ENCODE measurements at regions not wholly inside any gene's neighbourhood (a gene's known extent, or its start where the extent isn't known, plus 50 kb on each side); places are given as distances from the start of the nearest gene placed in this dataset.

GRCh38 chr7:25405736-25406135, 177.4 kb upstream of the NPVF start:
- 19 to 56% methylated on average over 4 to 5 of the region's 5 CpGs for WGBS, 2 donors (ENCODE audit: low coverage in 1 of 2)
- Histone ChIP-seq H3K9me3 (no peaks in the 10 kb centered on the region), H3K4me1 (peaks cover 0 to 6% (median 0%) of the 10 kb centered on the region in 3 donors), H3K27me3 (no peaks in the 10 kb centered on the region), H3K36me3 (no peaks in the 10 kb centered on the region), H3K4me3 (no peak overlapping the region), H3K27ac (peak overlapping the region in 1 of 4 donors; percentile 46)
- no peak for ATAC-seq
- TF ChIP-seq CTCF (IDR thresholded peaks at IDR 0.05) (no peak), POLR2AphosphoS5 (IDR thresholded peaks at IDR 0.05) (no peak), POLR2A (IDR thresholded peaks at IDR 0.05) (no peak), EP300 (IDR thresholded peaks at IDR 0.05) (no peak)

DNA sequence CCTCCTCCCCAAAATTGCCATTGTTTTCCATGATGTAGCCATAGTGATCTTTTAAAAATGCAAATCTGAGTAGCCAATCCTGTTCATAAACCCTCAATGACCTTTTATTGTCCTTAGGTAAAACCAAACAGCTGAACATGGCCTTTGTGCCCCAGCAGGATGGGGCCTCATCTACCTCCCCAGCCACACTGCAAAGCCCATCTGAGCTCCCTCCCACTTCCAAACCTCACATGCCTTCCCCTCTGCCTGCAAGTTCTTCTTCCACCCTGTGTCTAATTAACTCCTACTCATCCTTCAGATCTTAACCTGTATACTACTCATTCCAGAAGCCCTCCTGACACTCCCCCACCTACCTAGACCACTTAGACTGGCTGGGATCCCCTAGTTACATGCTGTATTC, 178.8 kb upstream of the NPVF start:
- Histone ChIP-seq H3K4me3 (no peak overlapping the region), H3K36me3 (no peaks in the 10 kb centered on the region), H3K27me3 (no peaks in the 10 kb centered on the region), H3K9me3 (no peaks in the 10 kb centered on the region), H3K4me1 (peaks cover 0 to 6% (median 0%) of the 10 kb centered on the region in 3 donors), H3K27ac (no peak overlapping the region)
- no peak for ATAC-seq
- TF ChIP-seq EP300 (IDR thresholded peaks at IDR 0.05) (no peak), CTCF (IDR thresholded peaks at IDR 0.05) (no peak), POLR2A (IDR thresholded peaks at IDR 0.05) (no peak), POLR2AphosphoS5 (IDR thresholded peaks at IDR 0.05) (no peak)

DNA sequence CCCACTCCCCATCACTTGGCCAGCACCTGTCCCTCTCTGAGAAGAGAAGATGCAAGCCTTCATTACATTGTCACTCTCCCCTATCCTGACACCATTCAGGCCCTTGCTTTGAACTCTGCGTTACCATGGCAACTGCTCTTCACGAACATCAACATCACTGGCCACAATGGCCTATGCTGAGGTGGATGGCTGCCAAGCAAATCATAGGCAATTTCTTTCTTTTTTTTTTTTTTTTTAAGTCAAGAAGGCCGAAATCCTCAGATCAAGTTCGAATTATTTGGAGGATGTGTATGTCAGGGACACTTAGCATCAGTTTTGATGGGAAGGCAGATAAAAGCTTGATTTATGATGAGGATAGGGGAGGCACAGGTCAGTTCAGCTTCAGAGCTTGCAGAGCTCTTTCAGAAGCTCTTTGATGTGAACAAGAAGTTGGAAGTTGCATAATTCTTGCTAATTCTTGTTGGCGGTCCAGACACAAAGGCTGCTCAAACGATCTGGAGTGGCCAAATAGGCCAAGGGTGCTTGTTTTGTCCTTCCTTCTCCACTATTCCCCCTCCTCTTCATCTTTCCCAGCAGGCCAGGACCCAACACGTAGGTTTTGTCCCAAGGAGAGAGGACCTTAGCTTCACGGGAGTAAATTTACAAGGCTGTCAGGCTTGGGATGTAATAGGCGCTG, 179.9 kb upstream of the NPVF start:
- Histone ChIP-seq H3K27me3 (no peaks in the 10 kb centered on the region), H3K36me3 (no peaks in the 10 kb centered on the region), H3K27ac (no peak overlapping the region), H3K4me3 (no peak overlapping the region), H3K4me1 (peaks cover 0 to 6% (median 0%) of the 10 kb centered on the region in 3 donors), H3K9me3 (no peaks in the 10 kb centered on the region)
- no peak for ATAC-seq
- TF ChIP-seq EP300 (IDR thresholded peaks at IDR 0.05) (no peak), CTCF (IDR thresholded peaks at IDR 0.05) (no peak), POLR2AphosphoS5 (IDR thresholded peaks at IDR 0.05) (no peak), POLR2A (IDR thresholded peaks at IDR 0.05) (no peak)
- 76 to 83% methylated on average over 5 to 6 of the region's 9 CpGs for WGBS, 2 donors (ENCODE audit: low coverage in 1 of 2)

DNA sequence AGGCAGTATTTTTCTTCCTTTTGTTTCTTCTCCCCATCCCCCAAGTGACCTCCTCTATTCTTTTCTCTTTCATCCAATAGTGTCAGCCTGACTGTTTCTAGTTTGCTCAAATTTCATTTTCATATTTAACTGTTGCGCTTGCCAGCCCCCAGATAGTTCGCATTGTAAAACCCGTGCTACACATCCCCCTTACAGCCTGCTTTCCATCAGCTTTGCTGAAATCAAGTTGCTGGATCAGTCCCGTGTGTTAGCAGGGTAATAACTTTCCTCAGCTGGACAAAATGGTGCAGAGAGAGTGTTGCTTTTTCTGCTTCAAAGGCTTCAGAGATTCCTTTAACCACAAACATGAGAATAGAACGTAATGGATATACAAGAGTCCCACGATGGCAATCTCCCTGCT, 180.6 kb upstream of the NPVF start:
- Histone ChIP-seq H3K27me3 (no peaks in the 10 kb centered on the region), H3K27ac (no peak overlapping the region), H3K4me1 (peaks cover 0 to 6% (median 0%) of the 10 kb centered on the region in 3 donors), H3K36me3 (no peaks in the 10 kb centered on the region), H3K9me3 (no peaks in the 10 kb centered on the region), H3K4me3 (no peak overlapping the region)
- WGBS, 2 donors (ENCODE audit: low coverage in 1 of 2): 44 to 59% methylated on average over 2 to 6 of the region's 6 CpGs
- TF ChIP-seq POLR2AphosphoS5 (IDR thresholded peaks at IDR 0.05) (no peak), CTCF (IDR thresholded peaks at IDR 0.05) (no peak), EP300 (IDR thresholded peaks at IDR 0.05) (no peak), POLR2A (IDR thresholded peaks at IDR 0.05) (no peak)
- no peak for ATAC-seq

GRCh38 chr7:25409897-25410636, 181.8 kb upstream of the NPVF start:
- WGBS, 2 donors (ENCODE audit: low coverage in 1 of 2): 81 to 90% methylated on average over 3 to 4 of the region's 6 CpGs
- no peaks in the 10 kb centered on the region for H3K27me3 ChIP-seq
- peaks cover 0 to 6% (median 0%) of the 10 kb centered on the region in 3 donors for H3K4me1 ChIP-seq
- no peak overlapping the region for H3K4me3 ChIP-seq
- no peak overlapping the region for H3K27ac ChIP-seq
- no peak for ATAC-seq
- no peaks in the 10 kb centered on the region for H3K36me3 ChIP-seq
- no peak for TF ChIP-seq POLR2A (IDR thresholded peaks at IDR 0.05)
- TF ChIP-seq EP300 (IDR thresholded peaks at IDR 0.05): no peak
- no peak for TF ChIP-seq POLR2AphosphoS5 (IDR thresholded peaks at IDR 0.05)
- H3K9me3 ChIP-seq: no peaks in the 10 kb centered on the region

Data from gastroesophageal sphincter (tissue), 4 donors.